HG03342 (cell line): ENCODE measurements at regions not wholly inside any gene's neighbourhood (a gene's known extent, or its start where the extent isn't known, plus 50 kb on each side); places are given as distances from the start of the nearest gene placed in this dataset.

ENCODE experiments used
- ATAC-seq: cut with Tn5 transposase; IDR thresholded peaks from one replicate; pipeline ENCODE4 v1.9.1; 2021; ENCODE audit warnings: mild to moderate bottlenecking, moderate library complexity; ENCODE audit not compliant: unreplicated experiment

GRCh38 chr7:84506151-84506550, 311.6 kb upstream of the SEMA3A start:
- no peak for ATAC-seq

GRCh38 chr7:84502239-84502638, 307.6 kb upstream of the SEMA3A start:
- no peak for ATAC-seq

- ATAC-seq = no peak
These were observed 303.3 kb upstream of the SEMA3A start for GRCh38 chr7:84497873-84498272.

GRCh38 chr7:84495128-84495527, 300.5 kb upstream of the SEMA3A start:
- no peak for ATAC-seq

GRCh38 chr7:84492098-84493034, 297.8 kb upstream of the SEMA3A start:
- no peak for ATAC-seq

- ATAC-seq = no peak
These were observed 296.1 kb upstream of the SEMA3A start for GRCh38 chr7:84490661-84491060.

- ATAC-seq = no peak
These were observed 290.0 kb upstream of the SEMA3A start for GRCh38 chr7:84484502-84485079.

GRCh38 chr7:84482476-84482875, 287.9 kb upstream of the SEMA3A start:
- ATAC-seq = no peak

- no peak for ATAC-seq
These were observed 284.5 kb upstream of the SEMA3A start for GRCh38 chr7:84479059-84479458.

GRCh38 chr7:84477786-84478478, 283.3 kb upstream of the SEMA3A start:
- no peak for ATAC-seq

GRCh38 chr7:84474436-84474835, 279.8 kb upstream of the SEMA3A start:
- no peak for ATAC-seq

GRCh38 chr7:84471576-84471975, 277.0 kb upstream of the SEMA3A start:
- no peak for ATAC-seq

GRCh38 chr7:84469034-84469433, 274.4 kb upstream of the SEMA3A start:
- no peak for ATAC-seq

- ATAC-seq = no peak
These were observed 267.7 kb upstream of the SEMA3A start for GRCh38 chr7:84462259-84462658.

- ATAC-seq = no peak
These were observed 266.5 kb upstream of the SEMA3A start for GRCh38 chr7:84461093-84461492.

- no peak for ATAC-seq
These were observed 261.2 kb upstream of the SEMA3A start for GRCh38 chr7:84455788-84456187.

- ATAC-seq = no peak
These were observed 259.8 kb upstream of the SEMA3A start for GRCh38 chr7:84454174-84454959.

GRCh38 chr7:84452618-84453017, 258.0 kb upstream of the SEMA3A start:
- ATAC-seq = no peak

GRCh38 chr7:84450772-84451171, 256.2 kb upstream of the SEMA3A start:
- no peak for ATAC-seq

GRCh38 chr7:84447636-84448293, 253.2 kb upstream of the SEMA3A start:
- no peak for ATAC-seq
